ENCODE measurements at regions not wholly inside any gene's neighbourhood (a gene's known extent, or its start where the extent isn't known, plus 50 kb on each side); places are given as distances from the start of the nearest gene placed in this dataset.

DNA sequence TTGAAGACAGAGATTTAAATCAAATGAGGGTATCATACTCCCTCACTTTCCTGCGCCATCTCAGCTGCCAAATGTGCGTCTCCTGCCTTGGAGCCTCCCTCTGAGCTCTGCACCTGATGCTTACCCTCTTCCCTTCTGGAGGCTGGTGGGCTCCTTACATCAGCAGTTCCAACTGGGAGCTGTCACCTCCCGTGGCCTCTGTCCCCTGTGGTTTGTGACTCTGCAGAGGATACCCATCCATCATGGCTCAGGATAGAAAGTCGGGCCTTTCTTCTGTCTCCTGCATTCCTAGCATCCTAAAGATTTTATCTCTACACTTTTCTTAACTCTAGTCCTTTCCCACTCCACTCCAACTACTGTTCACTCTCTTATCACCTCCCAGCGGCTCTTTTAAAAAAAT lies 570.6 kb downstream of the BCL11B start:
- no peak overlapping the region for H3K4me3 ChIP-seq (ENCODE audit: low read depth, low read length)
- TF ChIP-seq CTCF (IDR thresholded peaks at IDR 0.05; ENCODE audit: low read depth, low read length, missing control alignments): no peak
- DNase-seq (ENCODE audit: low read depth): no peak
- in situ Hi-C loops (cut with HindIII; ENCODE audit: low sequenced_read_pairs): no loop called here

DNA sequence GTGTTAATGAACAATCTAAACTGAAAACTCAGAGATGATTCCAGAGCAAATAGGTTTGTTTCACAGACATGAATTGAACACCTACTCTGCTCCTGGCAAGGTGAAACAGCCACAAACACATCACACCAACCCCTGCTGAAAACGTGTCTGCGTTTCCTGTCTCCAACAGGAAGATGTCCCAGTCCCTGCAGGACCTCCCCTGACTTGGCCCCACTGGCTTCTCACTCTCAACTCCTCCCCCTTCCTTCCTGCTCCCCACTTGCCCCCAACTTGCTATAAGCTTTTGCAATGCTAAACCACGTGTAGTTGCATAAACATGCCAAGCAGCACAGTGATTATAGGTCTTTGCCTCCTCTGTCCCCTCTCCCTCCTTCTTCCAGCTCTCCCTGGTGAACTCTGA lies 567.6 kb downstream of the BCL11B start:
- no peak for TF ChIP-seq CTCF (IDR thresholded peaks at IDR 0.05; ENCODE audit: low read depth, low read length, missing control alignments)
- in situ Hi-C loops (cut with HindIII; ENCODE audit: low sequenced_read_pairs): no loop called here
- no peak overlapping the region for H3K4me3 ChIP-seq (ENCODE audit: low read depth, low read length)
- DNase-seq (ENCODE audit: low read depth): no peak

DNA sequence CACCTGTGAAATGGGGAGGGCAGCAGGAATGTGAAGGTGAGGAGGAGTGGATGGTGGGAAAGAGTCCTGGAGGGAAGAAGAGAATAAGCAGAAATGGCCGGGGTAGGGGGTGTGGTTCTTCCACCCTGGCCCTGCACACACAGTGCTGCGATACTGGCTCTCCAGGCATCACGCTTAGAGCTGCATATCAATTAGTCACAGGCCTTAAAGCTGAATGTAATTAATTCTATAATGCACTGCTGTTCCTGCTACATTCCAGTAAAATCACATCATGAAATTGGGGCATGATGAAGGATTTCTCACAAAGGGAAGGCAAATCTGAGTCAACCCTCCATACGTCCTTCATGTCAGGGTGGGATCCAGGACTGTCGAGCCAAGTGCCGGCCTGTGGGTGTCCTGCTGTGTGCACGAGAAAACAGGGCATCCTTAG lies 566.1 kb downstream of the BCL11B start:
- H3K4me3 ChIP-seq (ENCODE audit: low read depth, low read length): no peak overlapping the region
- in situ Hi-C loops (cut with HindIII; ENCODE audit: low sequenced_read_pairs): no loop called here
- DNase-seq (ENCODE audit: low read depth): no peak
- no peak for TF ChIP-seq CTCF (IDR thresholded peaks at IDR 0.05; ENCODE audit: low read depth, low read length, missing control alignments)

- H3K4me3 ChIP-seq (ENCODE audit: low read depth, low read length): no peak overlapping the region
- no peak for TF ChIP-seq CTCF (IDR thresholded peaks at IDR 0.05; ENCODE audit: low read depth, low read length, missing control alignments)
- no peak for DNase-seq (ENCODE audit: low read depth)
- in situ Hi-C loops (cut with HindIII; ENCODE audit: low sequenced_read_pairs): no loop called here
Measured at GRCh38 chr14:98707522-98707921, 564.5 kb downstream of the BCL11B start.

GRCh38 chr14:98708555-98708954 lies 563.4 kb downstream of the BCL11B start:
- in situ Hi-C loops (cut with HindIII; ENCODE audit: low sequenced_read_pairs): no loop called here
- no peak for DNase-seq (ENCODE audit: low read depth)
- no peak overlapping the region for H3K4me3 ChIP-seq (ENCODE audit: low read depth, low read length)
- TF ChIP-seq CTCF (IDR thresholded peaks at IDR 0.05; ENCODE audit: low read depth, low read length, missing control alignments): no peak

DNA sequence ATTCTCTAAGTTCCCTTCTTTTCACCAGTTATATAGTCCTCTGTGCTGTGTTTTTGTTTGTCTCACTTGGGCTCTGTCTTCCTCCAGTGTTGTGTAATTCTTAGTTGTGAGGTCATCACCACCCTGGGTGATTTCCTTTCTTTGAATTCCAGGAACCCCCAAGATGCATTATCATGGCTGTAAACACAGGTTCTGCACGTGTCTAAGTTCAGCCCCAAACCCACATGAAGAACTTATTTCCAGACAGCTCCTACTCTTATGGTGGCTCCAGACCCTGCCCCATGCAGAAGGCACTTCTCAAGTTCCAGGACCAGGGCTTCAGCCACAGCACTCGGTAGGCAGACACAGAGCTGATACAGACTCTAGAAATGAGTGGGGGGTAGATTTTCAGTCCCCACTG lies 560.5 kb downstream of the BCL11B start:
- no peak for DNase-seq (ENCODE audit: low read depth)
- in situ Hi-C loops (cut with HindIII; ENCODE audit: low sequenced_read_pairs): no loop called here
- TF ChIP-seq CTCF (IDR thresholded peaks at IDR 0.05; ENCODE audit: low read depth, low read length, missing control alignments): no peak
- no peak overlapping the region for H3K4me3 ChIP-seq (ENCODE audit: low read depth, low read length)
